ENCODE measurements at regions not wholly inside any gene's neighbourhood (a gene's known extent, or its start where the extent isn't known, plus 50 kb on each side); places are given as distances from the start of the nearest gene placed in this dataset.

DNA sequence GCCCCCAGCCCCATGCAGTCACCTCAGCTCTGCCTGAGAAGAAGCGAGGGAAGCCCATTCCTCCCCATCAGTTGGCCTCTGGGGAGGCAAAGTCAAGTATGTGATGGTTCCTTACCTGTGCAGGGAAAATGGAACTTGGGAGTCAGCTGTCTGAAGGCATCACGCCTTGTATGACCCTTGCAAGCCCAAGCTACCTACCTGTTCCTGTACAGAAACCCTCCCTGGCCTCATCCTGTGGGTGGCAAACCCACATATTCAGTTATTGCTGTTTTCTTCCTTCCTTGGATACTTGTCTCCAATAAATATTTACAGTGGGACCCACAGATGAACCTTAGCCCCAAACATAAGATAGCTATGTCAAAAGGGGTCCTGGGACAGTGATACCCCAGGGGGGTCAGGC is 92.2 kb upstream of the MLN start:
- no peaks in the 10 kb centered on the region for H3K27me3 ChIP-seq (replicated peaks; ENCODE audit: insufficient read depth)

DNA sequence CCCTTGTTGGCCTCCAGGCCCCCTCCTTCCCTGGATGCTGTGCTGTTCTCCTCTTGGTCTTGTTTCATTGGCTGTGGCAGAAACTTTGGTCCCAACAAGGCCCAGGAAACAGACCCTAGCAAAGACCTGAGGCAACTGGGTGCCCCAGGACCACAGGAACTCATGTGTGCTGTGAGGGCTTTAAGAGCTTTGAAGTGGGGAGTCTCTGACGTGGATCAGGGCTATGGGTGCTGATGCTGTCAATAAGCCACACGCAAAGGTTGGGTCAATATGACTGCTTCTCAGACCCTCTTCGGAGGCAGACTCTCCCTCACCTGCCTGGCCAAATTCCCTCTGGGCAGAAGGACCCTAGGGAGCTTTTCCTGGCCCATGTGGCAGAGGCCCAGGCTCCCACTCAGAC is 91.5 kb upstream of the MLN start:
- DNase-seq (ENCODE audit: low spot score), result no peak
- Histone ChIP-seq H3K9me3 (no peaks in the 10 kb centered on the region), H3K27ac (no peak overlapping the region), H3K36me3 (no peaks in the 10 kb centered on the region), H3K27me3 (replicated peaks; ENCODE audit: insufficient read depth) (no peaks in the 10 kb centered on the region), H3K4me3 (no peak overlapping the region), H3K4me1 (replicated peaks) (no peaks in the 10 kb centered on the region)
- 93% methylated on average over 3 of the region's 3 CpGs for WGBS
- TF ChIP-seq, protein P1, sequence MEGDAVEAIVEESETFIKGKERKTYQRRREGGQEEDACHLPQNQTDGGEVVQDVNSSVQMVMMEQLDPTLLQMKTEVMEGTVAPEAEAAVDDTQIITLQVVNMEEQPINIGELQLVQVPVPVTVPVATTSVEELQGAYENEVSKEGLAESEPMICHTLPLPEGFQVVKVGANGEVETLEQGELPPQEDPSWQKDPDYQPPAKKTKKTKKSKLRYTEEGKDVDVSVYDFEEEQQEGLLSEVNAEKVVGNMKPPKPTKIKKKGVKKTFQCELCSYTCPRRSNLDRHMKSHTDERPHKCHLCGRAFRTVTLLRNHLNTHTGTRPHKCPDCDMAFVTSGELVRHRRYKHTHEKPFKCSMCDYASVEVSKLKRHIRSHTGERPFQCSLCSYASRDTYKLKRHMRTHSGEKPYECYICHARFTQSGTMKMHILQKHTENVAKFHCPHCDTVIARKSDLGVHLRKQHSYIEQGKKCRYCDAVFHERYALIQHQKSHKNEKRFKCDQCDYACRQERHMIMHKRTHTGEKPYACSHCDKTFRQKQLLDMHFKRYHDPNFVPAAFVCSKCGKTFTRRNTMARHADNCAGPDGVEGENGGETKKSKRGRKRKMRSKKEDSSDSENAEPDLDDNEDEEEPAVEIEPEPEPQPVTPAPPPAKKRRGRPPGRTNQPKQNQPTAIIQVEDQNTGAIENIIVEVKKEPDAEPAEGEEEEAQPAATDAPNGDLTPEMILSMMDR (IDR thresholded peaks at IDR 0.05), result no peak
- TF ChIP-seq POLR2A (IDR thresholded peaks at IDR 0.05), result no peak
- TF ChIP-seq POLR2AphosphoS5 (IDR thresholded peaks at IDR 0.05), result no peak
- intact Hi-C loops (cut with DNase I), result no loop called here

More for the DNA sequence above, 92.2 kb upstream of the MLN start:
- no peak for DNase-seq (ENCODE audit: low spot score)
- 100% methylated on average over 2 of the region's 2 CpGs for WGBS
- Histone ChIP-seq H3K9me3 (no peaks in the 10 kb centered on the region), H3K4me3 (no peak overlapping the region), H3K27ac (no peak overlapping the region), H3K4me1 (replicated peaks) (no peaks in the 10 kb centered on the region), H3K36me3 (no peaks in the 10 kb centered on the region)
- TF ChIP-seq, protein P1 (IDR thresholded peaks at IDR 0.05), result no peak
- no peak for TF ChIP-seq POLR2A (IDR thresholded peaks at IDR 0.05)
- no peak for TF ChIP-seq POLR2AphosphoS5 (IDR thresholded peaks at IDR 0.05)
- intact Hi-C loops (cut with DNase I), result no loop called here

DNA sequence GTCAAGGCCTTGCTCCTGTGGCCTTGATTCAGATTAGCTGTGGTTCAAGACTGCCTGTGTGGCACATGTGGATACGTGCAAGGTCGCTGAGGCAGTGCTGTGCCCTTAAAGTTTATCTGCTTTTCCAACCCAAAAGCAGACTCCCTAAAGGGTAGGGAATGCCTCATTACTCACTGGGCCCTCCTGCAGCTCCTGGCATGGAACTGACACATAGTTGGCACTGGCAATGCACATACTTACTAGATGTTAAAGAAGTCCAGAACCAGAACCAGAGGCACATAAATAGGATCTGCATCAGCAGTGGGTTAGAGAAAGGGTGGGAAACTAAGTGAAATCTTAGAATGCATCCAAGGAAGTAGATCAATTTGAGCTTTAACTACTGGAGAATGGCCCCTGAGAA is 90.6 kb upstream of the MLN start:
- Histone ChIP-seq H3K27me3 (replicated peaks; ENCODE audit: insufficient read depth) (no peaks in the 10 kb centered on the region), H3K27ac (no peak overlapping the region), H3K36me3 (no peaks in the 10 kb centered on the region), H3K9me3 (no peaks in the 10 kb centered on the region), H3K4me3 (no peak overlapping the region), H3K4me1 (replicated peaks) (no peaks in the 10 kb centered on the region)
- no peak for DNase-seq (ENCODE audit: low spot score)
- 74% methylated on average over 2 of the region's 2 CpGs for WGBS
- TF ChIP-seq, protein P1 (IDR thresholded peaks at IDR 0.05), result no peak
- no peak for TF ChIP-seq POLR2A (IDR thresholded peaks at IDR 0.05)
- TF ChIP-seq POLR2AphosphoS5 (IDR thresholded peaks at IDR 0.05), result no peak
- intact Hi-C loops (cut with DNase I), result no loop called here

DNA sequence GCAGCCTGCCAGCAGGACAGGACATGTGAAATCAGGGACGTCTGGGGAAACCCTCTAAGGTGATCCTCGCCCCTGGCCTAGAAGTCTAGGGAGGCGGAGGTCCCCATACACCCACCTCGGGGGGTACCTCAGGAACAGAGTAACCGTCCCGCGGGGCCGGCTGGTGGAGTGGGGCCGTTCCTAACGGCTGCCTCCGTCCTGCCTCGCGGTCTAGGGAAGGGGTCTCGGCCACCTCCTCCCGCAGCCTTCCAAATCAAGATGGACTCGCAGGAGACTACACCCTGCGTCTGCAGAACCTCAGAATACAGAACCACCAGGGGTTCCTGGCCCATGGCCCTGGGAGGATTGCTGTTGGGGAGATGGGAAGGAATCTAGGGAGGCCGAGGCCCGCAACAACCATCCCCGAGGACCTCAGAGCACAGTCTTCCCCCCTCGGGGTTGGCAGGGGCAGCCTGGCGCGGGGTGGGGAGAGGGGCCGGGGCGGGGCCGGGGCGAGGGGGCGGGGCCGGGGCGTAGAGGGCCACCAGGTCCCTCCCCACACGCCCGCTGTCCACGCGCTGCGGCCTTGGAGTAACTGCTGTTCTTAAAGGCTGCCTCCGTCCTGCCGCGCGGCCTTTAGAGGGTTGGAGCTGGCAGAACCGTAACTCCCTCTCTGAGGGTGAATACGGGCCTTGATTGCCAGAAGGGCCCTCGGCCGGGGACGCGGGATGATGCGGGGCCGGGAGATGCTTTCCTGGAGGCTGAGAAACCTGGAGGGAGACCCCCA is 89.0 kb upstream of the MLN start:
- Histone ChIP-seq H3K9me3 (no peaks in the 10 kb centered on the region), H3K4me1 (replicated peaks) (no peaks in the 10 kb centered on the region), H3K4me3 (no peak overlapping the region), H3K27me3 (replicated peaks; ENCODE audit: insufficient read depth) (no peaks in the 10 kb centered on the region), H3K27ac (no peak overlapping the region), H3K36me3 (no peaks in the 10 kb centered on the region)
- DNase-seq (ENCODE audit: low spot score), result no peak
- intact Hi-C loops (cut with DNase I), result no loop called here
- WGBS, result 96% methylated on average over 46 of the region's 47 CpGs
- TF ChIP-seq POLR2AphosphoS5 (IDR thresholded peaks at IDR 0.05) (no peak), POLR2A (IDR thresholded peaks at IDR 0.05) (no peak)
- TF ChIP-seq, protein P1 (IDR thresholded peaks at IDR 0.05), result no peak

DNA sequence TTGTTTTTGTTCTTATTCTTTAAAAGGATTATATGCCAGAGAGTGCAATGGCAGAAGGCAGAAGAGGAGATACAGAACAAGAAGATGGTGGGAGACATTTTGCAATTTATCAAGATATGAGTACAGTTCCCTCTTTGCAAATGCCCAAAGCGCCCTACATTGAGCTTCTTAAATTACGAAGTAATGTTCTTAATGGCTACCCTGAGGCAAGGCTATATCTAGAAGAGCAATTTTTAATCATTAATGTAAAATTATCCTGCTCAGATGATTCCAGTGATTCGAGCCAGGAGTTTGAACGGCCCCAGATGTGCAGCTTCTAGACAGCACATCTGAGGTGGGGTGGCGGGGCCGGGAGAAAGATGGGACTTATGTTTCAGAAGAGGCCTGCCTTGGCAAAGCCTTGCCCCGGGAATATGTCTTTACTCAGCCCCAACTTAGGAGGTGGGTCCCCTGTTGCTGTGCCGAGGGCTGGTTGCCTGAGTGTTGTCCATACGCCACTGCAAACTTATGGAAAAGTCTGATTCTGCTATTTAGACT is 84.9 kb upstream of the MLN start:
- DNase-seq (ENCODE audit: low spot score), result no peak
- intact Hi-C loops (cut with DNase I), result no loop called here

More for the DNA sequence above, 84.9 kb upstream of the MLN start:
- Histone ChIP-seq H3K4me3 (no peak overlapping the region), H3K9me3 (no peaks in the 10 kb centered on the region), H3K27ac (no peak overlapping the region), H3K36me3 (no peaks in the 10 kb centered on the region), H3K27me3 (replicated peaks; ENCODE audit: insufficient read depth) (no peaks in the 10 kb centered on the region), H3K4me1 (replicated peaks) (peaks cover 4% of the 10 kb centered on the region)
- WGBS, result 76% methylated on average over 9 of the region's 9 CpGs
- TF ChIP-seq POLR2A (IDR thresholded peaks at IDR 0.05), result no peak
- TF ChIP-seq, protein P1 (IDR thresholded peaks at IDR 0.05), result no peak
- no peak for TF ChIP-seq POLR2AphosphoS5 (IDR thresholded peaks at IDR 0.05)
